Neural cell (in vitro differentiated cells): ENCODE measurements at regions not wholly inside any gene's neighbourhood (a gene's known extent, or its start where the extent isn't known, plus 50 kb on each side); places are given as distances from the start of the nearest gene placed in this dataset.
A peak's percentile ranks its signal among the peaks of the same experiment; 100 is the strongest.

Experiments
- EP300 ChIP-seq: fragments of 450-650 bp; conservative IDR thresholded peaks from 2 replicates; pipeline ENCODE4 v1.6.1; 2014; ENCODE audit warnings: antibody characterized with exemption, mild to moderate bottlenecking, moderate library complexity; ENCODE audit not compliant: poor library complexity, severe bottlenecking
- EZH2 ChIP-seq: fragments of 200-600, 300-800 bp; shearing (Covaris generic), sonication (generic); IDR thresholded peaks from 2 replicates; pipeline ENCODE4 v1.6.1; 2014; ENCODE audit warnings: antibody characterized with exemption, low read length, borderline replicate concordance, mild to moderate bottlenecking; ENCODE audit not compliant: insufficient read depth, poor library complexity, severe bottlenecking
- POLR2AphosphoS5 ChIP-seq: IDR thresholded peaks from 2 replicates; pipeline ENCODE4 v1.6.1; 2012
- SMC3 ChIP-seq: fragments of 450-650 bp; conservative IDR thresholded peaks from 2 replicates; pipeline ENCODE4 v1.6.1; 2014; ENCODE audit warnings: antibody characterized with exemption, mild to moderate bottlenecking, moderate library complexity; ENCODE audit not compliant: poor library complexity
- TF ChIP-seq, protein P1 (sequence below): fragments of 450-650 bp; IDR thresholded peaks from 2 replicates; pipeline ENCODE4 v1.5.1; 2014; ENCODE audit warnings: antibody characterized with exemption, mild to moderate bottlenecking, moderate library complexity; ENCODE audit not compliant: poor library complexity, severe bottlenecking
- TF ChIP-seq, protein P2 (sequence below): IDR thresholded peaks from 2 replicates; pipeline ENCODE4 v1.6.1; 2012; ENCODE audit warnings: borderline replicate concordance

DNA sequence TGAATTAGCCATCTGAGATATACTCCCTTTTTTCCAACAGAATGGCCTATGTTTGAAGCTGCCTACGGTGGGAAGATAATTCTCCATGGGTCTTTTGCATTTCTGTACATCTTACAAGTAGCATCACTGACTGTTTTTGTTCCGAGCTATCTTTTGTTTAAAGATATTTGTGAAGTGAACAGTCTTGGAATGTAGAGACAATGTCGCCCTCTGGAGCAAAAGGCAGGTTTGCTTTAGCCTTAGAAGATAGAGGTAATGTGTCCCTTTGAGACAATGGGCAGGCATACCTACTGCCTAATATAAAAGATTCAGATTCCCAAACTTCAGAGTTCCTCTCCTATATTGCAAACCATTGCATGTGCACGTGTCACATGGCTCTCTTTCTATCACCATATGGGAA lies 347.8 kb upstream of the CNR1 start:
- TF ChIP-seq POLR2AphosphoS5 (no peak), SMC3 (peak; percentile 45), EP300 (no peak), EZH2 (no peak)
- TF ChIP-seq, protein P1, sequence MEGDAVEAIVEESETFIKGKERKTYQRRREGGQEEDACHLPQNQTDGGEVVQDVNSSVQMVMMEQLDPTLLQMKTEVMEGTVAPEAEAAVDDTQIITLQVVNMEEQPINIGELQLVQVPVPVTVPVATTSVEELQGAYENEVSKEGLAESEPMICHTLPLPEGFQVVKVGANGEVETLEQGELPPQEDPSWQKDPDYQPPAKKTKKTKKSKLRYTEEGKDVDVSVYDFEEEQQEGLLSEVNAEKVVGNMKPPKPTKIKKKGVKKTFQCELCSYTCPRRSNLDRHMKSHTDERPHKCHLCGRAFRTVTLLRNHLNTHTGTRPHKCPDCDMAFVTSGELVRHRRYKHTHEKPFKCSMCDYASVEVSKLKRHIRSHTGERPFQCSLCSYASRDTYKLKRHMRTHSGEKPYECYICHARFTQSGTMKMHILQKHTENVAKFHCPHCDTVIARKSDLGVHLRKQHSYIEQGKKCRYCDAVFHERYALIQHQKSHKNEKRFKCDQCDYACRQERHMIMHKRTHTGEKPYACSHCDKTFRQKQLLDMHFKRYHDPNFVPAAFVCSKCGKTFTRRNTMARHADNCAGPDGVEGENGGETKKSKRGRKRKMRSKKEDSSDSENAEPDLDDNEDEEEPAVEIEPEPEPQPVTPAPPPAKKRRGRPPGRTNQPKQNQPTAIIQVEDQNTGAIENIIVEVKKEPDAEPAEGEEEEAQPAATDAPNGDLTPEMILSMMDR, result peak; percentile 44
- TF ChIP-seq, protein P2, sequence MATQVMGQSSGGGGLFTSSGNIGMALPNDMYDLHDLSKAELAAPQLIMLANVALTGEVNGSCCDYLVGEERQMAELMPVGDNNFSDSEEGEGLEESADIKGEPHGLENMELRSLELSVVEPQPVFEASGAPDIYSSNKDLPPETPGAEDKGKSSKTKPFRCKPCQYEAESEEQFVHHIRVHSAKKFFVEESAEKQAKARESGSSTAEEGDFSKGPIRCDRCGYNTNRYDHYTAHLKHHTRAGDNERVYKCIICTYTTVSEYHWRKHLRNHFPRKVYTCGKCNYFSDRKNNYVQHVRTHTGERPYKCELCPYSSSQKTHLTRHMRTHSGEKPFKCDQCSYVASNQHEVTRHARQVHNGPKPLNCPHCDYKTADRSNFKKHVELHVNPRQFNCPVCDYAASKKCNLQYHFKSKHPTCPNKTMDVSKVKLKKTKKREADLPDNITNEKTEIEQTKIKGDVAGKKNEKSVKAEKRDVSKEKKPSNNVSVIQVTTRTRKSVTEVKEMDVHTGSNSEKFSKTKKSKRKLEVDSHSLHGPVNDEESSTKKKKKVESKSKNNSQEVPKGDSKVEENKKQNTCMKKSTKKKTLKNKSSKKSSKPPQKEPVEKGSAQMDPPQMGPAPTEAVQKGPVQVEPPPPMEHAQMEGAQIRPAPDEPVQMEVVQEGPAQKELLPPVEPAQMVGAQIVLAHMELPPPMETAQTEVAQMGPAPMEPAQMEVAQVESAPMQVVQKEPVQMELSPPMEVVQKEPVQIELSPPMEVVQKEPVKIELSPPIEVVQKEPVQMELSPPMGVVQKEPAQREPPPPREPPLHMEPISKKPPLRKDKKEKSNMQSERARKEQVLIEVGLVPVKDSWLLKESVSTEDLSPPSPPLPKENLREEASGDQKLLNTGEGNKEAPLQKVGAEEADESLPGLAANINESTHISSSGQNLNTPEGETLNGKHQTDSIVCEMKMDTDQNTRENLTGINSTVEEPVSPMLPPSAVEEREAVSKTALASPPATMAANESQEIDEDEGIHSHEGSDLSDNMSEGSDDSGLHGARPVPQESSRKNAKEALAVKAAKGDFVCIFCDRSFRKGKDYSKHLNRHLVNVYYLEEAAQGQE, result no peak
